ENCODE measurements at regions not wholly inside any gene's neighbourhood (a gene's known extent, or its start where the extent isn't known, plus 50 kb on each side); places are given as distances from the start of the nearest gene placed in this dataset.

GRCh38 chr1:105254906-105255305 is 1505.2 kb downstream of the AMY1C start:
- TF ChIP-seq POLR2A (IDR thresholded peaks at IDR 0.05; ENCODE audit: low read depth, low read length) = no peak
- TF ChIP-seq POLR2AphosphoS5 (IDR thresholded peaks at IDR 0.05; ENCODE audit: low read depth, low read length) = no peak
